ENCODE measurements at regions not wholly inside any gene's neighbourhood (a gene's known extent, or its start where the extent isn't known, plus 50 kb on each side); places are given as distances from the start of the nearest gene placed in this dataset.
"Not testable (repeated sequence)": the region's sequence is repeated elsewhere in the genome, so short reads cannot be mapped to it uniquely, and the experiment has no call there.

DNA sequence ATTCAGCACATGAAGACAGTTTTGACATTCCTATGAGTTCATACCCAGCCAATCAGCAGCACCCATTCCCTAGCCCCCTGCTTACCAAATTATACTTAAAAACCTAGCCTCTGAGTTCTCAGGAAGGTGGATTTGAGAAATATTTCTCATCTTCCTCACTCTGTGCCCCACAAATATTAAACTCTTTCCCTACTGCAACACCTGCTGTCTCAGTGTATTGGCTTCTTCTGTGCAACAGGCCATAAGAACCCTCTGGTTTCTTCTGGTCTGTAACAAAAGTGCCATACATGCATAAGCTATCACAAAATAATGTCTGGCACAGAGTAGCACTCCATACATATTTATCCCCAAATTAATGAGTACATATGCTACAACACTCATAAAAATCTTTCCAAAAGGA lies 387.4 kb upstream of the CAMK1G start:
- no peaks in the 10 kb centered on the region for H4K20me1 ChIP-seq (ENCODE audit: insufficient read depth, low read length)
- H2AFZ ChIP-seq (ENCODE audit: low read length), result no peak overlapping the region
- no peak for DNase-seq (ENCODE audit: low spot score)
- no peaks in the 10 kb centered on the region for H3K36me3 ChIP-seq (ENCODE audit: insufficient read depth, low read length)
- no peaks in the 10 kb centered on the region for H3K4me1 ChIP-seq (ENCODE audit: insufficient read depth, low read length, poor library complexity, severe bottlenecking)
- intact Hi-C loops (cut with micrococcal nuclease; ENCODE audit: unreplicated experiment), result no loop called here
- H3K79me2 ChIP-seq (ENCODE audit: insufficient read depth, low read depth, low read length), result no peaks in the 10 kb centered on the region
- H3K27ac ChIP-seq (ENCODE audit: low read depth, low read length, poor library complexity, severe bottlenecking), result no peak overlapping the region
- no peak overlapping the region for H3K4me2 ChIP-seq (ENCODE audit: low read length)
- TF ChIP-seq EZH2phosphoT487 (IDR thresholded peaks at IDR 0.05; ENCODE audit: borderline replicate concordance, low read depth, low read length), result no peak
- TF ChIP-seq CTCF (conservative IDR thresholded peaks at IDR 0.05; ENCODE audit: low read length), result no peak
- no peak overlapping the region for H3K4me3 ChIP-seq (ENCODE audit: low read depth, low read length, poor library complexity, severe bottlenecking)
- CTCF ChIA-PET (ENCODE audit: unreplicated experiment), result no interaction called here
- BruUV-seq (replicated peaks), result no TSS peak
- H3K9me2 ChIP-seq (ENCODE audit: insufficient read depth, low read length), result no peaks in the 10 kb centered on the region
- POLR2A ChIA-PET, result no interaction called here
- peaks cover 20% of the 10 kb centered on the region for H3K9me3 ChIP-seq (ENCODE audit: low read length)

- Histone ChIP-seq H4K20me1 (ENCODE audit: insufficient read depth, low read length) (no peaks in the 10 kb centered on the region), H3K4me3 (ENCODE audit: low read depth, low read length, poor library complexity, severe bottlenecking) (no peak overlapping the region), H3K36me3 (ENCODE audit: insufficient read depth, low read length) (no peaks in the 10 kb centered on the region), H3K4me1 (ENCODE audit: insufficient read depth, low read length, poor library complexity, severe bottlenecking) (no peaks in the 10 kb centered on the region), H3K27ac (ENCODE audit: low read depth, low read length, poor library complexity, severe bottlenecking) (no peak overlapping the region), H3K79me2 (ENCODE audit: insufficient read depth, low read depth, low read length) (no peaks in the 10 kb centered on the region), H3K4me2 (ENCODE audit: low read length) (no peak overlapping the region), H3K9me3 (ENCODE audit: low read length) (peaks cover 20% of the 10 kb centered on the region), H3K9me2 (ENCODE audit: insufficient read depth, low read length) (no peaks in the 10 kb centered on the region), H2AFZ (ENCODE audit: low read length) (no peak overlapping the region)
- DNase-seq (ENCODE audit: low spot score), result no peak
- BruUV-seq (replicated peaks), result no TSS peak
- TF ChIP-seq CTCF (conservative IDR thresholded peaks at IDR 0.05; ENCODE audit: low read length) (no peak), EZH2phosphoT487 (IDR thresholded peaks at IDR 0.05; ENCODE audit: borderline replicate concordance, low read depth, low read length) (no peak)
- intact Hi-C loops (cut with micrococcal nuclease; ENCODE audit: unreplicated experiment), result no loop called here
- ChIA-PET CTCF (ENCODE audit: unreplicated experiment) (no interaction called here), POLR2A (no interaction called here)
Observed at GRCh38 chr1:209198961-209199750, 384.4 kb upstream of the CAMK1G start.

GRCh38 chr1:209199822-209200221 lies 383.7 kb upstream of the CAMK1G start:
- intact Hi-C loops (cut with micrococcal nuclease; ENCODE audit: unreplicated experiment), result loop anchor here (5.0 kb wide), 1 partner anchor 152 kb away; no protein-coding TSS in a partner anchor
- H2AFZ ChIP-seq (ENCODE audit: low read length), result no peak overlapping the region
- H3K27ac ChIP-seq (ENCODE audit: low read depth, low read length, poor library complexity, severe bottlenecking), result no peak overlapping the region
- no peak for TF ChIP-seq CTCF (conservative IDR thresholded peaks at IDR 0.05; ENCODE audit: low read length)
- no peak for TF ChIP-seq EZH2phosphoT487 (IDR thresholded peaks at IDR 0.05; ENCODE audit: borderline replicate concordance, low read depth, low read length)
- H3K4me1 ChIP-seq (ENCODE audit: insufficient read depth, low read length, poor library complexity, severe bottlenecking), result no peaks in the 10 kb centered on the region
- POLR2A ChIA-PET, result no interaction called here
- no peaks in the 10 kb centered on the region for H3K36me3 ChIP-seq (ENCODE audit: insufficient read depth, low read length)
- no TSS peak for BruUV-seq (replicated peaks)
- no peak overlapping the region for H3K4me3 ChIP-seq (ENCODE audit: low read depth, low read length, poor library complexity, severe bottlenecking)
- H4K20me1 ChIP-seq (ENCODE audit: insufficient read depth, low read length), result no peaks in the 10 kb centered on the region
- H3K9me2 ChIP-seq (ENCODE audit: insufficient read depth, low read length), result no peaks in the 10 kb centered on the region
- no peak for DNase-seq (ENCODE audit: low spot score)
- no peak overlapping the region for H3K4me2 ChIP-seq (ENCODE audit: low read length)
- CTCF ChIA-PET (ENCODE audit: unreplicated experiment), result no interaction called here
- peaks cover 20% of the 10 kb centered on the region for H3K9me3 ChIP-seq (ENCODE audit: low read length)
- no peaks in the 10 kb centered on the region for H3K79me2 ChIP-seq (ENCODE audit: insufficient read depth, low read depth, low read length)

- H3K9me3 ChIP-seq (ENCODE audit: low read length); H3K36me3 ChIP-seq (ENCODE audit: insufficient read depth, low read length); H3K4me1 ChIP-seq (ENCODE audit: insufficient read depth, low read length, poor library complexity, severe bottlenecking); BruUV-seq (replicated peaks); DNase-seq (ENCODE audit: low spot score); H3K4me3 ChIP-seq (ENCODE audit: low read depth, low read length, poor library complexity, severe bottlenecking); H2AFZ ChIP-seq (ENCODE audit: low read length); H3K27ac ChIP-seq (ENCODE audit: low read depth, low read length, poor library complexity, severe bottlenecking); H3K79me2 ChIP-seq (ENCODE audit: insufficient read depth, low read depth, low read length); POLR2A ChIA-PET; H4K20me1 ChIP-seq (ENCODE audit: insufficient read depth, low read length); CTCF ChIA-PET (ENCODE audit: unreplicated experiment); H3K4me2 ChIP-seq (ENCODE audit: low read length); H3K9me2 ChIP-seq (ENCODE audit: insufficient read depth, low read length): not testable (repeated sequence)
- intact Hi-C loops (cut with micrococcal nuclease; ENCODE audit: unreplicated experiment), result loop anchor here (5.0 kb wide), 1 partner anchor 150 kb away; no protein-coding TSS in a partner anchor
Observed at GRCh38 chr1:209202321-209202720, 381.2 kb upstream of the CAMK1G start.
